ENCODE measurements at regions not wholly inside any gene's neighbourhood (a gene's known extent, or its start where the extent isn't known, plus 50 kb on each side); places are given as distances from the start of the nearest gene placed in this dataset.
A peak's percentile ranks its signal among the peaks of the same experiment; 100 is the strongest.
"Not testable (repeated sequence)": the region's sequence is repeated elsewhere in the genome, so short reads cannot be mapped to it uniquely, and the experiment has no call there.

DNA sequence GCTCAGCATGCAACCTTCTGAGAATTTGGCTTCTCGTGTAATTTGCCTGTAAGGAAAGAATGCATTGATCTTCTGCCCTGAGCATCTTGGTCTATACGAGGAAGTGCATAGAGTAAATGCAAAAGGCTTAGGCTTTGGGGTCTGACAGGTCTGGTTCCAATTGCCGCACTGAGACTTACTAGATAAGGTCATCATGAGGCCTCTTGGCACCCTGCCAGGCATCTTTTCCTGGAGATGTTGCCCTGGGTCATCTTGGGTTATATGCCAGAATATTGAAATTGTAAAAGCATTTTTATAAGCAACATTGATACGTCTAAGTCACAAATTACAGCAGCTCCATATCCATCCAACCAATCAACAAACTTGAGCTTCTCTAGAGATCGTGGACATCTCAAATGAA, 108.8 kb upstream of the WARS2 start:
- no peak for DNase-seq
- intact Hi-C loops (cut with DNase I): no loop called here
- ATAC-seq: no peak

DNA sequence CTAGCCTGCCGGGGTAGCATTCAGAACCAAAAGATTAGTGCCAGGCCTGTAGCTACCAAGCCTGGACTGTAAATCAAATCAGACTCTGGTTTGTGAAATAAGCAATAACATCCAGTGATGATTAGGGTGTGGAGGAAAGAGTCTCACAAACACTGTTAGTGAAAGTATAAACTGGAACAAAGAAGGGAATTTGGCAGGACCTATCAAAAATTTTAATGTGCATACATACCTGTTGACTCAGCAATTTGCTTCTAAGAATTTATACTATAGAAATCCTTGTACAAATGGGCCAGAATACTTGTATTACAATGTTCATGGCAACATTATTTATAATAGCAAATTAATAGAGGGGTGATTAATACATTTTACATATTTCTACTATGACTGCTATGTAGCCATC, 109.8 kb upstream of the WARS2 start:
- intact Hi-C loops (cut with DNase I): no loop called here
- ATAC-seq: no peak
- DNase-seq: no peak

- no peak for ATAC-seq
- no peak for DNase-seq
- intact Hi-C loops (cut with DNase I): no loop called here
Observed at GRCh38 chr1:119251751-119252150, 111.3 kb upstream of the WARS2 start.

GRCh38 chr1:119253366-119253765, 112.9 kb upstream of the WARS2 start:
- ATAC-seq (no peak), DNase-seq (no peak)
- intact Hi-C loops (cut with DNase I): no loop called here

- intact Hi-C loops (cut with DNase I): no loop called here
- ATAC-seq: no peak
- DNase-seq: no peak
Observed at GRCh38 chr1:119254067-119254720, 113.7 kb upstream of the WARS2 start.

- DNase-seq; ATAC-seq; intact Hi-C loops (cut with DNase I): not testable (repeated sequence)
Observed at GRCh38 chr1:119256089-119256488, 112.5 kb upstream of the HAO2 start.

DNA sequence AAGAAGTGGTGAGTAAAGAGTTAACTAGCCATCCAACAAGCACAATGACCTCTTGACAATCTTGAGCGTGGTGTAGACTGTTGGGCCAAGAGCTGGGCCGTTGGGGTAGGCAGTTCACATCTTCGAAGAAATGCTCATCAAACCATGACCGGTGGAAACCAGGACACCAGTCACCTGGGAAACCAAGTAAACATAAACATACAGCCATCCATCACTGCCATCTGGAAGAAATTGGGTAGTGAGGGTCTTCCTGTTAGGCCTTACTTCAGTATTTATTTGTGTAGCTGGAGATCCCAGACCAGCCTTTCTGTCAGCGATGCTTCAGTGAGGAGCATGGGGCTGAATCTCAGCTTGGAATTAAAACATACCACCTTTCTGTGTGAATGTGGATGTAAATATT, 108.1 kb upstream of the HAO2 start:
- ATAC-seq: no peak
- intact Hi-C loops (cut with DNase I): no loop called here
- DNase-seq: no peak

DNA sequence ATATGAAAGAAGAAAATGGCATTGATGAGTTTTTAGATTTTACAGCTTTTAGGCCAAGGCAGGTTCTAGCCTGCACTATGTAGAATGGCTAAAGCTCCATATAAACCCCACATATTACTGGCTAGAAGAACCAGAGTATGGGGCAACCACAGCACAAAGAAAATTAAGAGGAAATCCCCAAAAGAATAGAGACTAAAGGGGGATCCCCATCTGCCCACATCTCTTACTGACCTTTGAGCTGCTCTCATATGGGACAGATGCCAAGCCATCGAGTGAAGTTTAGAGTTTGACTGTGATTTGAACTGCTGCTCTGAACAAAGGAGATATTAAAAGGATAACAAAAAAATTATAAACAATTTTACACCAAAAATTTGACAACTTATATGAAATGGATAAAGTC, 102.2 kb upstream of the HAO2 start:
- no peak for DNase-seq
- intact Hi-C loops (cut with DNase I): no loop called here
- no peak for ATAC-seq

DNA sequence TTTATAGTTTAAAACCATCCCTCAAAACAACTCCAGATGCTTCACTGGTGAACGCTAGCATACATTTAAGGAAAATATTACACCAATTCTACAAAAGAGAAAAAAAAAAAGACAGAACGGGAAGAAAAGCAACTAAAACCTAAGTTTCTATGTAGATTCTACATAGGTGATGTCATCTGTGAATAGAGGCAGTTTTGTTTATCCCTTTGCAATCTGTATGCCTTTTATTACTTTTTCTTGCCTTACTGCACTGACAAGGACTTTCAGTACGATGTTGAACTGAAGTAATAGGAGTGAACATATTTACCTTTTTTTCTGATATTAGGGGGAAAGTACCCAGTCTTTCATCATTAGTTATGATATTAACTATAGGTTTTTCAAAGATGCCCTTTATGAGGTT, 101.7 kb upstream of the HAO2 start:
- DNase-seq (no peak), ATAC-seq (no peak)
- intact Hi-C loops (cut with DNase I): no loop called here

DNA sequence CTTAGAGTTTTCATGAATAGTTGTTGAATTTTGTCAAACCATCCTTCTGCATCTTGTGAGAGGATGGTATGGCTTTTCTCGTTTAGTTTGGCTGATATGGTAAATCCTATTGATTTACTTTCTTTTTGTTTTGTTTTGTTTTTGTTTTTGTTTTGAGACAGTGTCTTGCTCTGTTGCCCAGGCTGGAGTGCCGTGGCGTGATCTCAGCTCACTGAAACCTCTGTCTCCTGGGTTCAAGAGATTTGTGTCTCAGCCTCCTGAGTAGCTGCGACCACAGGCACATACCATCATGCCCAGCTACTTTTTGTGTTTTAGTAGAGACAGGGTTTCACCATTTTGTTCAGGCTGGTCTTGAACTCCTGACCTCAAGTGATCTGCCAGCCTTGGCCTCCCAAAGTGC, 101.3 kb upstream of the HAO2 start:
- intact Hi-C loops (cut with DNase I); DNase-seq; ATAC-seq: not testable (repeated sequence)

DNA sequence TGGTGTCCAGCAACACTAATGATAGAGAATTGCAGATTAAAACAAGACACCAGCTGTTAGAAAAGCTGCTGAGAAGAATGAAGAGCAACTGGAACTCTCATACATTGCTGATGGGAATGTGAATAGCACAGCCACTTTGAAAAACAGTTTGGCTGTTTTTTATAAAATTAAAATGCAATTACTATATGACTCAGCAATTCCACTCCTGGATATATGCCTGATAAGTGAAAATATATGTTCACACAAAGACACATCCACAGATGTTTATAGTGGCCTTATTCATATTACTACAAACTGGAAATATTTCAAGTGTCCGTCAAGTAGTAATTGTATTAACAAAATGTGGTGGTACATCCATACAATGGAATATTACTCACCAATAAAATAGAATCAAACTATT, 99.7 kb upstream of the HAO2 start:
- intact Hi-C loops (cut with DNase I): no loop called here
- no peak for ATAC-seq
- DNase-seq: no peak

- ATAC-seq (peak; percentile 60 to 81), DNase-seq (no peak)
- intact Hi-C loops (cut with DNase I): loop anchor here in 1 of 2 donors (5.0 kb wide), 1 partner anchor 92 kb away; the partner anchor contains the start of gene HAO2
Observed at GRCh38 chr1:119275145-119276134, 93.1 kb upstream of the HAO2 start.

DNA sequence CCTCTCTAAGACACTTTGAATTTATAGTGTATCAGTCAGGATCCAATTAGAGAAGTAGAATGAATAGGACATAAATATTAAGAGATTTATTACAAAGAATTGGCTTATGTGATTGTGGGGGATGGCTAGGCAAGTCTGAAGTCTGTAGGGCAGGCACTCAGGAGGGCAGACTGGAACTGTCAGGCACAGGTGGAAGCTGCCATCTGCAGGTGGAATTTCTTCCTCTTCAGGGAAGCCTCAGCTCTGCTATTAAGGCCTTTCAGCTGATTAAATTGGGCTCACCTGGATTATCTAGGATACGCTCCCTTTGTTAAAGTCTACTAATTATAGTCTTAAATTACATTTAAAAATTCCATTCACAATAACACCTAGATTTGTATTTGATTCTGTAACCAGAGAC, 92.0 kb upstream of the HAO2 start:
- DNase-seq: no peak
- intact Hi-C loops (cut with DNase I): loop anchor here in 1 of 2 donors (5.0 kb wide), 1 partner anchor 91 kb away; the partner anchor contains the start of gene HAO2
- no peak for ATAC-seq

GRCh38 chr1:119279456-119280381, 88.9 kb upstream of the HAO2 start:
- intact Hi-C loops (cut with DNase I): loop anchor here in 1 of 2 donors (5.0 kb wide), 1 partner anchor 88 kb away; the partner anchor contains the start of gene HAO2
- DNase-seq: no peak
- peak; percentile 77 to 94 for ATAC-seq

DNA sequence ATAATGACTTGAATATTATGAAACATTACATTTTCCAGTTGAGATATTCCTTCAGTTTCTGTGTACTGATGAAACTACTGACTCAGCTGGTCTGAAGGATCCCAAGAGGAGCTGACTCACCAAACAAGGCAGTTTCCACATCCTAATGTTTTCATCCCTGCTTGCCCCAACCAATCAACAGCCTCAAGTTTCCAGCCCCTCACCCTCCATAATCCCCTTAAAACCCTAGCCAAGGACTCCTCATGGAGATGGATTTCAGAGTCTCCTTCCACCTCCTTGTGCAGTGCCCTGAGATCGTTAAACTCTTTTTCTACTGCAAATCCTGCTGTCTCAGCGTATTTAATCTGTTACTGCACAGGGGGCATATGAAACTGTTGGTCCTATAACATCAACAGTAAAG, 83.1 kb upstream of the HAO2 start:
- intact Hi-C loops (cut with DNase I): no loop called here
- DNase-seq (no peak), ATAC-seq (peak; percentile 79)

DNA sequence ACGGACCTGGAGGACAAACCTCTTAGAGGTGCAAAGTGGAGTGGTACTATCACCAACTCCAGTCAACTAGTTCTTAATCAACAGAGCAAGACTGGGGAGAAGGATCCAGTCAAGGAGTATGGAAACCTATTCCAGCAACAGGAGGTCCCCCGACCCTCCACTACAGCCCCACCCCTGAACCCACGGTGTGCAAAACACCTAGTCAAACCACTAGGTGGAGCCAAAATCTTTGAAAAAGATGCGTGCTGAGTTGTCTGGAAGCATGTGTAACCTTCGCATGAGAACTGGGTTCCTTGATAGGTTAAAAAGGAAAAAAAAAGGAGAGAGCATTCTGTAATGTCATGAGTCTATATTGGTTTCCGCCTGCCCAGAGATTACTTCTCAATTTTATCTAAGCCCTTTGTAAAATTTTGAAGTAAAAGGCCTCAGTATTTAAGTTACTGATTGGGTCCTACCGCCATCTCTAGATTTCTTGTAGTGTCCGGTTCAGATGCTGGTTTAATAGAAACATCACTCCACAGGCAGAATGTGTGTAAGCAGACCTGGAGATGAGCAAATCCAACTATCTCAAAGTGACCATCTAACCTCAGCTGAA, 81.9 kb upstream of the HAO2 start:
- DNase-seq (no peak), ATAC-seq (peak; percentile 38 to 47)
- intact Hi-C loops (cut with DNase I): no loop called here

DNA sequence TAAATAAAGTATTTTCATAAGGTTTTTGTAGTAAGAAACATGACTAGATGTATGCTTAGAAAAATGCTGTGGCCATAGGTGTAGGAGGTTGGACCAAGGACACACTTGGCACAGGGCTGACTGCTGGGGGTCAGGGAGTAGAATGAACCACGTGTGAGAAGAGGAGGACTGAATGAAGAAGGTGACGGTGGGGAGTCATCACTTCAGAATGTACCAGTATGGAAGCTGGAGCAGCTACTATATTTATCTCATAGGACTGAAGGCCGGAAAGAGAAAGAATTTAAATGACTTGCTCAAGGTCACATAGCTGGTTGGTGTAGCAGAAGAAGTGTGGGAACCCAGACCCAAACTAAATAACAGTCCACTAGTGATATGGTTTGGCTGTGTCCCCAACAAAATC, 79.8 kb upstream of the HAO2 start:
- intact Hi-C loops (cut with DNase I): no loop called here
- no peak for ATAC-seq
- DNase-seq: no peak

- intact Hi-C loops (cut with DNase I): no loop called here
- DNase-seq: no peak
- ATAC-seq: no peak
Observed at GRCh38 chr1:119290297-119290696, 78.3 kb upstream of the HAO2 start.

GRCh38 chr1:119291611-119292206, 76.9 kb upstream of the HAO2 start:
- intact Hi-C loops (cut with DNase I): no loop called here
- no peak for DNase-seq
- no peak for ATAC-seq

Data from left cardiac atrium (tissue), 4 donors.